ENCODE measurements at regions not wholly inside any gene's neighbourhood (a gene's known extent, or its start where the extent isn't known, plus 50 kb on each side); places are given as distances from the start of the nearest gene placed in this dataset.

DNA sequence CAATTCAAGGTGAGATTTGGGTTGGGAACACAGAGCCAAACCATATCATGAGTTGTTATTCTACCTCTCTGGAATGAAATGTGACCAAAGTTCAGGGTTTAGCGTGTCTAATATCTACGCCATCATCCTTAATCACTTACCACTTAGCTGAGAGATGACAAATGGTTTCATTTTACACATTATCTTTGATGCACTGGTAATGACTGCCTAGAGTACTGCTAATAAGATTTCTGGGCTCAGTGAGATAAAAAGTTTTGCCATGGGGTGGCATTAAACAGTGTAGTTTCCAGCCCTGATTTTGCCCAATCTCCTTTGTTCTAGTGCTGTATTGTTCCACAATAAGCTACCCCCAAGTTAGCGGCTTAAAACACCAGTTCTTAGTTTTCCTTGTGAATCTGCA is 367.2 kb downstream of the MLLT3 start:
- POLR2A ChIA-PET, result no interaction called here
- FAIRE-seq, result no peak
- DNase-seq (ENCODE audit: low read depth in 1 of 2, low spot score in 1 of 2), result no peak
- H3K27ac ChIP-seq, result no peak overlapping the region
- CTCF ChIA-PET, result no interaction called here
- TF ChIP-seq ZSCAN20 (CRISPR knock-in tag; IDR thresholded peaks at IDR 0.05) (no peak), POLR2A (IDR thresholded peaks at IDR 0.05; ENCODE audit: low read length) (no peak), RAD21 (conservative IDR thresholded peaks at IDR 0.05 in 1 of 2, IDR thresholded peaks at IDR 0.05 in 1 of 2) (no peak), TFCP2L1 (CRISPR knock-in tag; IDR thresholded peaks at IDR 0.05) (no peak), HDAC2 (IDR thresholded peaks at IDR 0.05) (no peak), CBX2 (IDR thresholded peaks at IDR 0.05; ENCODE audit: borderline replicate concordance, low read depth) (no peak), RCOR1 (IDR thresholded peaks at IDR 0.05; ENCODE audit: low read depth, low read length) (no peak), PHF8 (IDR thresholded peaks at IDR 0.05; ENCODE audit: borderline replicate concordance, low read depth) (no peak)
- TF ChIP-seq, protein P1, sequence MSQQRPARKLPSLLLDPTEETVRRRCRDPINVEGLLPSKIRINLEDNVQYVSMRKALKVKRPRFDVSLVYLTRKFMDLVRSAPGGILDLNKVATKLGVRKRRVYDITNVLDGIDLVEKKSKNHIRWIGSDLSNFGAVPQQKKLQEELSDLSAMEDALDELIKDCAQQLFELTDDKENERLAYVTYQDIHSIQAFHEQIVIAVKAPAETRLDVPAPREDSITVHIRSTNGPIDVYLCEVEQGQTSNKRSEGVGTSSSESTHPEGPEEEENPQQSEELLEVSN (IDR thresholded peaks at IDR 0.05; ENCODE audit: borderline replicate concordance, low read depth), result no peak
- H3K4me3 ChIP-seq, result no peak overlapping the region
- no peaks in the 10 kb centered on the region for H3K9me3 ChIP-seq
- no peak overlapping the region for H3K4me2 ChIP-seq
- 15% methylated on average over 3 of the region's 3 CpGs for WGBS (ENCODE audit: missing lambda C conversion rate)
- no peak for ATAC-seq
- no peaks in the 10 kb centered on the region for H3K4me1 ChIP-seq

DNA sequence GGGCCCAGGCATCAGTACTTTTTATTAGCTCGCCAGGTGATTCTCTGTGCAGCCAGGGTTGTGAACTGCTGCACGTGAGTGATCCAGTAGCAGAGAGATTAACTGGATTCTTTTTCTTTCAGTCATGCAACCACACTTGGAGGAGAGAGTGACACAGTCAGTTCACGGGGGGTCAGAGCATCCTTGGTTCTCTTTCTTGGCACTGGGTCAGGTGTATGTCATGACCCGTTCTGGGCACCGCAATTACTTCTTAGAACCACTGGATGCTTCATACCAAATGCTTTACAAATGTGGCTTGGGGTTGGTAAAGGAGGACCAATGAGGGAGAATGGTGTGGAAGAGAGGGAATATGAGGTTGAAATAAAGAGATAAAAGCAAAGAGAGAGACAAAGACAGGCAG is 368.7 kb downstream of the MLLT3 start:
- no peaks in the 10 kb centered on the region for H3K4me1 ChIP-seq
- no peak for FAIRE-seq
- H3K4me3 ChIP-seq, result no peak overlapping the region
- CTCF ChIA-PET, result no interaction called here
- no peak for TF ChIP-seq MAFK (IDR thresholded peaks at IDR 0.05; ENCODE audit: partially characterized antibody)
- no peak for TF ChIP-seq KDM5A (IDR thresholded peaks at IDR 0.05)
- TF ChIP-seq, protein P2, sequence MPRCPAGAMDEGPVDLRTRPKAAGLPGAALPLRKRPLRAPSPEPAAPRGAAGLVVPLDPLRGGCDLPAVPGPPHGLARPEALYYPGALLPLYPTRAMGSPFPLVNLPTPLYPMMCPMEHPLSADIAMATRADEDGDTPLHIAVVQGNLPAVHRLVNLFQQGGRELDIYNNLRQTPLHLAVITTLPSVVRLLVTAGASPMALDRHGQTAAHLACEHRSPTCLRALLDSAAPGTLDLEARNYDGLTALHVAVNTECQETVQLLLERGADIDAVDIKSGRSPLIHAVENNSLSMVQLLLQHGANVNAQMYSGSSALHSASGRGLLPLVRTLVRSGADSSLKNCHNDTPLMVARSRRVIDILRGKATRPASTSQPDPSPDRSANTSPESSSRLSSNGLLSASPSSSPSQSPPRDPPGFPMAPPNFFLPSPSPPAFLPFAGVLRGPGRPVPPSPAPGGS (IDR thresholded peaks at IDR 0.05), result no peak
- no peak for TF ChIP-seq ESRRA (IDR thresholded peaks at IDR 0.05; ENCODE audit: borderline replicate concordance, low read length)
- TF ChIP-seq RCOR1 (IDR thresholded peaks at IDR 0.05; ENCODE audit: low read depth, low read length), result no peak
- no peak for TF ChIP-seq RFX5 (IDR thresholded peaks at IDR 0.05)
- TF ChIP-seq RARB (CRISPR knock-in tag; IDR thresholded peaks at IDR 0.05), result no peak
- no peak for TF ChIP-seq ZC3H11A (IDR thresholded peaks at IDR 0.05)
- TF ChIP-seq TFCP2L1 (CRISPR knock-in tag; IDR thresholded peaks at IDR 0.05), result no peak
- TF ChIP-seq, protein P1 (IDR thresholded peaks at IDR 0.05; ENCODE audit: borderline replicate concordance, low read depth), result no peak
- no peak for TF ChIP-seq NR3C1 (IDR thresholded peaks at IDR 0.05)
- POLR2A ChIA-PET, result no interaction called here
- 18% methylated on average over 5 of the region's 5 CpGs for WGBS (ENCODE audit: missing lambda C conversion rate)
- H3K27ac ChIP-seq, result no peak overlapping the region
- no peak for ATAC-seq
- H3K9me3 ChIP-seq, result no peaks in the 10 kb centered on the region
- DNase-seq (ENCODE audit: low read depth in 1 of 2, low spot score in 1 of 2), result no peak
- no peak overlapping the region for H3K4me2 ChIP-seq

DNA sequence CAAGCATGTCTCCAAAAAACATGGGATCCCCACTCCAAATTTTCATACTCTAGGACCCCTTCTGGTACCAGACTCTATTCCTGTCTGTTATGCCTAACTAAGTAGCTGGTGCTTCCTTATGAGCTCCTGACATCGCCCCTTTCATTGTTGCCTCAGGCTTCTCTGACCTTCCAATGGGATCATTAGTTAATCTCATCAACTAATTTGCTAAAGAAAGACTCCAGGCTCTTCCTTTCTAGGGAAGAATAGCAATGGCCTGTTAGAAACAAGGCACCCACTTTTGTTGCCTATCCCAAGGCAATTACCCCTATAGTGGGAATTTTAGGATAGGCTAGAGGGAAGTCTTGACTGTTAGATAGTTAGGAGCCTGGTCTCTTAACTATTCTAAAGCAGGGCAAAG is 369.5 kb downstream of the MLLT3 start:
- POLR2A ChIA-PET, result no interaction called here
- Histone ChIP-seq H3K4me1 (no peaks in the 10 kb centered on the region), H3K4me3 (no peak overlapping the region), H3K4me2 (no peak overlapping the region), H3K9me3 (no peaks in the 10 kb centered on the region), H3K27ac (no peak overlapping the region)
- WGBS (ENCODE audit: missing lambda C conversion rate), result 4% methylated on average over 1 of the region's 1 CpG
- no peak for DNase-seq (ENCODE audit: low read depth in 1 of 2, low spot score in 1 of 2)
- CTCF ChIA-PET, result no interaction called here
- ATAC-seq, result no peak
- TF ChIP-seq, protein P3, sequence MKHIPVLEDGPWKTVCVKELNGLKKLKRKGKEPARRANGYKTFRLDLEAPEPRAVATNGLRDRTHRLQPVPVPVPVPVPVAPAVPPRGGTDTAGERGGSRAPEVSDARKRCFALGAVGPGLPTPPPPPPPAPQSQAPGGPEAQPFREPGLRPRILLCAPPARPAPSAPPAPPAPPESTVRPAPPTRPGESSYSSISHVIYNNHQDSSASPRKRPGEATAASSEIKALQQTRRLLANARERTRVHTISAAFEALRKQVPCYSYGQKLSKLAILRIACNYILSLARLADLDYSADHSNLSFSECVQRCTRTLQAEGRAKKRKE (CRISPR knock-in tag; IDR thresholded peaks at IDR 0.05; ENCODE audit: low read depth), result no peak
- TF ChIP-seq POLR2A (IDR thresholded peaks at IDR 0.05; ENCODE audit: low read length) (no peak), RFX5 (IDR thresholded peaks at IDR 0.05) (no peak), MAFK (IDR thresholded peaks at IDR 0.05; ENCODE audit: partially characterized antibody) (no peak), TP53 (CRISPR knock-in tag; IDR thresholded peaks at IDR 0.05) (no peak), RNF2 (IDR thresholded peaks at IDR 0.05; ENCODE audit: borderline replicate concordance, low read depth) (no peak), HEYL (CRISPR knock-in tag; IDR thresholded peaks at IDR 0.05) (no peak), RAD21 (conservative IDR thresholded peaks at IDR 0.05 in 1 of 2, IDR thresholded peaks at IDR 0.05 in 1 of 2) (no peak), NFE2L2 (conservative IDR thresholded peaks at IDR 0.05; ENCODE audit: low read length) (no peak), EP300 (IDR thresholded peaks at IDR 0.05) (no peak), TFCP2L1 (CRISPR knock-in tag; IDR thresholded peaks at IDR 0.05) (no peak)
- TF ChIP-seq, protein P4, sequence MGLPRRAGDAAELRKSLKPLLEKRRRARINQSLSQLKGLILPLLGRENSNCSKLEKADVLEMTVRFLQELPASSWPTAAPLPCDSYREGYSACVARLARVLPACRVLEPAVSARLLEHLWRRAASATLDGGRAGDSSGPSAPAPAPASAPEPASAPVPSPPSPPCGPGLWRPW (IDR thresholded peaks at IDR 0.05), result no peak
- TF ChIP-seq, protein P5, sequence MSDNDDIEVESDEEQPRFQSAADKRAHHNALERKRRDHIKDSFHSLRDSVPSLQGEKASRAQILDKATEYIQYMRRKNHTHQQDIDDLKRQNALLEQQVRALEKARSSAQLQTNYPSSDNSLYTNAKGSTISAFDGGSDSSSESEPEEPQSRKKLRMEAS (IDR thresholded peaks at IDR 0.05), result no peak
- TF ChIP-seq, protein P6, sequence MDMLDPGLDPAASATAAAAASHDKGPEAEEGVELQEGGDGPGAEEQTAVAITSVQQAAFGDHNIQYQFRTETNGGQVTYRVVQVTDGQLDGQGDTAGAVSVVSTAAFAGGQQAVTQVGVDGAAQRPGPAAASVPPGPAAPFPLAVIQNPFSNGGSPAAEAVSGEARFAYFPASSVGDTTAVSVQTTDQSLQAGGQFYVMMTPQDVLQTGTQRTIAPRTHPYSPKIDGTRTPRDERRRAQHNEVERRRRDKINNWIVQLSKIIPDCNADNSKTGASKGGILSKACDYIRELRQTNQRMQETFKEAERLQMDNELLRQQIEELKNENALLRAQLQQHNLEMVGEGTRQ (IDR thresholded peaks at IDR 0.05), result no peak
- TF ChIP-seq, protein P1 (IDR thresholded peaks at IDR 0.05; ENCODE audit: borderline replicate concordance, low read depth), result no peak
- no peak for FAIRE-seq
